Keratinocyte (primary cell): ENCODE measurements at regions not wholly inside any gene's neighbourhood (a gene's known extent, or its start where the extent isn't known, plus 50 kb on each side); places are given as distances from the start of the nearest gene placed in this dataset.

Experiments used
- EZH2 ChIP-seq: IDR thresholded peaks from one replicate; pipeline ENCODE4 v1.6.1; 2012; ENCODE audit warnings: inconsistent platforms, mild to moderate bottlenecking, low read length, moderate library complexity
- TF ChIP-seq, protein P1 (sequence below), 3 experiments: IDR thresholded peaks in 1 of 3; conservative IDR thresholded peaks in 1 of 3; optimal IDR thresholded peaks in 1 of 3; 2 replicates in 2 of 3; 3 replicates in 1 of 3; pipeline versions ENCODE3 to v1.5.1; 2011; ENCODE audit warnings: low read length in 3 of 3, mild to moderate bottlenecking in 3 of 3, moderate library complexity in 2 of 3, control low read depth in 1 of 3, inconsistent platforms in 1 of 3; ENCODE audit not compliant: insufficient read depth in 2 of 3; ENCODE audit errors: extremely low read depth in 1 of 3

DNA sequence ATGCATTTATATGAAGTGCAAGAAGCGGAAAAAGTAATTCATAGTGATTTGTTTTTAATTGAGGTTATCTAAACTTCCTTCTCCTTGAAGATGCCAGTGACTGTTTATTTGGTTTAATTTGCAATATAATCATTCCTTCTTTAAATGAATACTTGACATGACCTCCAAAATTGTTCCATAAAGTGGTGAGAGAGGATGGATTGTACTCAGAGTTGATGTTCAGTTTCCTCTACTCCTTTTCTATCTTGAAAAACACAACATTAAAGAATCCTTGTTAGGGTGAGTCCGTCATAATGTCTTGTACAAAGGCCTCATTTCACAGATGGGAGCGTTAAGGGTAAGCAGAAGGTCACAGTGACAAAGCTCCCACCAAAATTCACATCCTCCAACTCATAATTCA lies 756.1 kb upstream of the KLHL29 start:
- TF ChIP-seq, protein P1, sequence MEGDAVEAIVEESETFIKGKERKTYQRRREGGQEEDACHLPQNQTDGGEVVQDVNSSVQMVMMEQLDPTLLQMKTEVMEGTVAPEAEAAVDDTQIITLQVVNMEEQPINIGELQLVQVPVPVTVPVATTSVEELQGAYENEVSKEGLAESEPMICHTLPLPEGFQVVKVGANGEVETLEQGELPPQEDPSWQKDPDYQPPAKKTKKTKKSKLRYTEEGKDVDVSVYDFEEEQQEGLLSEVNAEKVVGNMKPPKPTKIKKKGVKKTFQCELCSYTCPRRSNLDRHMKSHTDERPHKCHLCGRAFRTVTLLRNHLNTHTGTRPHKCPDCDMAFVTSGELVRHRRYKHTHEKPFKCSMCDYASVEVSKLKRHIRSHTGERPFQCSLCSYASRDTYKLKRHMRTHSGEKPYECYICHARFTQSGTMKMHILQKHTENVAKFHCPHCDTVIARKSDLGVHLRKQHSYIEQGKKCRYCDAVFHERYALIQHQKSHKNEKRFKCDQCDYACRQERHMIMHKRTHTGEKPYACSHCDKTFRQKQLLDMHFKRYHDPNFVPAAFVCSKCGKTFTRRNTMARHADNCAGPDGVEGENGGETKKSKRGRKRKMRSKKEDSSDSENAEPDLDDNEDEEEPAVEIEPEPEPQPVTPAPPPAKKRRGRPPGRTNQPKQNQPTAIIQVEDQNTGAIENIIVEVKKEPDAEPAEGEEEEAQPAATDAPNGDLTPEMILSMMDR (optimal IDR thresholded peaks at IDR 0.05 in 1 of 3, IDR thresholded peaks at IDR 0.05 in 1 of 3, conservative IDR thresholded peaks at IDR 0.05 in 1 of 3; ENCODE audit: extremely low read depth in 1 of 3, insufficient read depth in 2 of 3, low read length in 3 of 3): no peak
- TF ChIP-seq EZH2: no peak
